Retinal pigment epithelial cell (primary cell): ENCODE measurements at regions not wholly inside any gene's neighbourhood (a gene's known extent, or its start where the extent isn't known, plus 50 kb on each side); places are given as distances from the start of the nearest gene placed in this dataset.

Source experiments
- DNase-seq: peaks from one replicate; pipeline ENCODE4 v3.0.0-alpha.2; 2010; ENCODE audit warnings: low read depth
- H3K4me3 ChIP-seq: 2 replicates; pipeline ENCODE4 v1.5.1; 2011; ENCODE audit warnings: mild to moderate bottlenecking, low read length, control low read depth, moderate library complexity
- CTCF ChIP-seq: conservative IDR thresholded peaks from 2 replicates; pipeline ENCODE4 v1.5.1; 2011; ENCODE audit warnings: low read depth, low read length, control low read depth, inconsistent platforms

GRCh38 chr10:10865913-10866312, 151.8 kb upstream of the CELF2 start:
- TF ChIP-seq CTCF: no peak
- H3K4me3 ChIP-seq: no peak overlapping the region
- DNase-seq: no peak

GRCh38 chr10:10869592-10869991, 148.1 kb upstream of the CELF2 start:
- DNase-seq: peak; percentile 22
- H3K4me3 ChIP-seq: no peak overlapping the region
- TF ChIP-seq CTCF: no peak

GRCh38 chr10:10870523-10871241, 147.0 kb upstream of the CELF2 start:
- TF ChIP-seq CTCF: no peak

GRCh38 chr10:10871352-10871751, 146.3 kb upstream of the CELF2 start:
- no peak for DNase-seq
- TF ChIP-seq CTCF: no peak
- H3K4me3 ChIP-seq: no peak overlapping the region

More at GRCh38 chr10:10870523-10871241, 147.0 kb upstream of the CELF2 start:
- H3K4me3 ChIP-seq: no peak overlapping the region
- DNase-seq: no peak

- peak; percentile 75 for DNase-seq
- H3K4me3 ChIP-seq: no peak overlapping the region
- no peak for TF ChIP-seq CTCF
Observed at GRCh38 chr10:10872035-10872673, 145.5 kb upstream of the CELF2 start.

- DNase-seq: no peak
- H3K4me3 ChIP-seq: no peak overlapping the region
- TF ChIP-seq CTCF: no peak
Observed at GRCh38 chr10:10872764-10873163, 144.9 kb upstream of the CELF2 start.

GRCh38 chr10:10873289-10873688, 144.4 kb upstream of the CELF2 start:
- no peak for DNase-seq
- no peak for TF ChIP-seq CTCF
- H3K4me3 ChIP-seq: no peak overlapping the region
